ACC112 (cell line): ENCODE measurements at regions not wholly inside any gene's neighbourhood (a gene's known extent, or its start where the extent isn't known, plus 50 kb on each side); places are given as distances from the start of the nearest gene placed in this dataset.

Experiments used
- H2AFZ ChIP-seq: fragments of 200-600 bp; sonication (generic); one replicate; pipeline ENCODE4 v1.6.0; 2017; ENCODE audit warnings: antibody characterized with exemption, low read length; ENCODE audit not compliant: unreplicated experiment
- H3K27ac ChIP-seq: fragments of 200-600 bp; sonication (generic); 2 replicates; pipeline ENCODE4 v1.5.1; 2014; ENCODE audit warnings: low read depth, mild to moderate bottlenecking, antibody characterized with exemption, low read length, moderate library complexity
- H3K27me3 ChIP-seq: fragments of 200-600 bp; sonication (generic); 2 replicates; pipeline ENCODE4 v1.6.1; 2014; ENCODE audit warnings: mild to moderate bottlenecking, antibody characterized with exemption, low read length, moderate library complexity, mixed read lengths; ENCODE audit not compliant: insufficient read depth
- H3K36me3 ChIP-seq: fragments of 200-600 bp; sonication (generic); 2 replicates; pipeline ENCODE4 v1.6.1; 2016; ENCODE audit warnings: mild to moderate bottlenecking, antibody characterized with exemption, low read length, moderate library complexity, mixed read lengths; ENCODE audit not compliant: insufficient read depth
- H3K4me1 ChIP-seq: fragments of 200-600 bp; sonication (generic); one replicate; pipeline ENCODE4 v1.6.1; 2016; ENCODE audit warnings: low read length, mixed read lengths; ENCODE audit not compliant: insufficient read depth, unreplicated experiment, control insufficient read depth
- H3K4me3 ChIP-seq: fragments of 200-600 bp; sonication (generic); 2 replicates; pipeline ENCODE4 v1.5.1; 2014; ENCODE audit warnings: mild to moderate bottlenecking, low read depth, low read length
- H3K79me2 ChIP-seq: fragments of 200-600 bp; sonication (generic); one replicate; pipeline ENCODE4 v1.6.0; 2016; ENCODE audit warnings: low read length; ENCODE audit not compliant: control insufficient read depth, unreplicated experiment, insufficient read depth

DNA sequence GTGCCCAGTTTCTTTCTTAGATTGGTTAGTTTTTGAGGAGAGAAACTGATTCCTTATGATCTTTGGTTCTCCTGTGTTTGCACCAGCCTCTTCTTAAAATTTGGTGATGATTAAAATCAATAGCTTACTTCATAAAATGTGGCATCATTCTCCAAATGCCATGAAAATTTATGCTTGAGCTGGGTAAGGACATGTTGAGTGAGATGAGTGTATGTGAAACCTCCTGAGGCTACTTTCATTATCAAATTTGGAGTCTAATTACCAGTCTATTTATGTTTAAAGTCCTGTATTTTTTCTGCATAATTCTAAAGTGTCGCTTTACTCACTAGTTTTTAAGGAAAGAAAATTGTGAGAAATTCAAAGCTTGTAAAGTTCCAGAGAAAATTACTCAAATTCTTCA is 102.1 kb downstream of the DIPK2A start:
- no peak overlapping the region for H2AFZ ChIP-seq
- H3K27ac ChIP-seq = no peak overlapping the region
- no peaks in the 10 kb centered on the region for H3K36me3 ChIP-seq
- H3K27me3 ChIP-seq = no peaks in the 10 kb centered on the region
- no peaks in the 10 kb centered on the region for H3K79me2 ChIP-seq
- no peak overlapping the region for H3K4me3 ChIP-seq
- H3K4me1 ChIP-seq = peaks cover 5% of the 10 kb centered on the region

DNA sequence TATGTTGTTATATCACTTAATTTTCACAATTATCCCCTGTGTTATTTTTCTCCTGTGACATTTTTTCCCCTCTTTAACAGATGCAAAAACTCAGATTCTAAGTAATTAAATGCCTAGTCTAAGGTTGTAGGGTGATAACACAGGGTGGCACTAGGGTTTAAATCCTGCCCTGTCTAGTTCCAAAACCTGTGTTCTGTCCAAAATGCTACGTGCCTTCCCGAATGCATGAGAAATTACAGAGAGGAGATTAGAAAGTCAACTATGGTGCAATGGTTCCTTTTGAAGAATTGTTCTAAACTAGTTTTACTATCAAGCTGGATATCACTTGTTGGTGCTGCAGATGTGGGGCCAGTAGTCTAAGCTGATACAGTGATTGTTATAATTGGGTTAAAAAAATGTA is 108.0 kb downstream of the DIPK2A start:
- H3K27ac ChIP-seq = no peak overlapping the region
- no peak overlapping the region for H3K4me3 ChIP-seq
- H3K27me3 ChIP-seq = no peaks in the 10 kb centered on the region
- H3K4me1 ChIP-seq = no peaks in the 10 kb centered on the region
- H2AFZ ChIP-seq = no peak overlapping the region
- H3K36me3 ChIP-seq = no peaks in the 10 kb centered on the region
- no peaks in the 10 kb centered on the region for H3K79me2 ChIP-seq

DNA sequence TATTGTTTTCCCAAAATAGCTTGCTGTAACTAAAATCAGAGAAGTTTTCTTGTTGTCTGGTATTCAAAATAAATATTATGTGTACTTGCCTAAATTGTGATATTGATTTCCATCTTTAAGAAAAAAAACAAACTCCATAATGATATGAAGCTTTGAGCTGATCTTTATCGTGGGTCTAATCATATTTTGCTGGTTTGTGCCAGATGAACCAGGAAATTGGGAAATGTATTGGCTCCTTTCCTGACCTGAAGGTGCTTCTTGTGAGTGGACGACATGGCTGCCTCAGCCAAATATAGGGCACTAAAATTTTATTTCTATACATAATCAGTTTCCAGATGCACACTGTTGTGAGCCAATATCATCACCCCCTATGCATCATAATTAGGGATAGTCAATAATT is 113.3 kb downstream of the DIPK2A start:
- Histone ChIP-seq H3K27me3 (no peaks in the 10 kb centered on the region), H3K4me1 (peaks cover 5% of the 10 kb centered on the region), H3K27ac (no peak overlapping the region), H3K79me2 (no peaks in the 10 kb centered on the region), H2AFZ (no peak overlapping the region), H3K4me3 (no peak overlapping the region), H3K36me3 (no peaks in the 10 kb centered on the region)

DNA sequence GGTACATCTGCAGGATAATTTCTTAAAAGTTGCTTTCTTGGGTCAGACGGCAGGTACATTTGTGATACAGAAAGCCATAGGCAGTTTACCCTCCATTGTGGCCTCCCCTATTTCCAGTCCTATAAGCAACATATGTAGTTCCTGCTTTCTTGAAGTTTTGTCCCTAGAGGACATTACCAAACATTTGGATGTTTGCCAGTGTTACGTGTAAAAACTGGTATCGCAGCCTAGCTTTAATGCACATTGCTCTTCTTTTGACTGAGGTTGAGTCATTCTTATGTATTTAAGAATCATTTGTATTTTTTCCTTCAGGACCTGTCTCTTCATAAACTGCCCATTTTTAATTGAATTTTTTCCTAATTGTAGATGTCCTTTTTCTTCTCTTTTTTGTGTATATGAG is 114.3 kb downstream of the DIPK2A start:
- Histone ChIP-seq H2AFZ (no peak overlapping the region), H3K27ac (no peak overlapping the region), H3K4me3 (no peak overlapping the region), H3K27me3 (no peaks in the 10 kb centered on the region), H3K36me3 (no peaks in the 10 kb centered on the region), H3K79me2 (no peaks in the 10 kb centered on the region), H3K4me1 (peaks cover 5% of the 10 kb centered on the region)

DNA sequence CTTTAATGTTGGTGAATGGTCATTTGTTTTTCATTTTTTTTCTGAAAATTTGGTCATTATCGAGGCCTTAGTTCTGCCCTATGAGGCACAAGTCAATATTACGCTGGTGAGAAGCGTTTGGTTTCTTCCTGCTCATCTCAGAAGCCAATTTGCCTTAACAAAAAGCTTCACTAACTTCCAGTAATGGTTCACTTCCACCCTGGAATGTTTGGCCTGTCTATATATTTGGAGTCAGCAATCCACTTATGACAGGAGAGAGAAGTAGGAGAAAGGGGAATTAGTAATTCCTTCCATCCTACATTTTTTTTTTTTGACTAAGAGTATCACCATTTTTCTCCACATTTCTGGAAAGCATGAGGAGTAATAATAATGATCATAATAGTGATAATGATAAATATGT is 124.4 kb downstream of the DIPK2A start:
- H3K79me2 ChIP-seq = no peaks in the 10 kb centered on the region
- H3K27me3 ChIP-seq = no peaks in the 10 kb centered on the region
- H3K4me1 ChIP-seq = no peaks in the 10 kb centered on the region
- H3K4me3 ChIP-seq = no peak overlapping the region
- H3K36me3 ChIP-seq = no peaks in the 10 kb centered on the region
- H3K27ac ChIP-seq = no peak overlapping the region
- H2AFZ ChIP-seq = no peak overlapping the region

DNA sequence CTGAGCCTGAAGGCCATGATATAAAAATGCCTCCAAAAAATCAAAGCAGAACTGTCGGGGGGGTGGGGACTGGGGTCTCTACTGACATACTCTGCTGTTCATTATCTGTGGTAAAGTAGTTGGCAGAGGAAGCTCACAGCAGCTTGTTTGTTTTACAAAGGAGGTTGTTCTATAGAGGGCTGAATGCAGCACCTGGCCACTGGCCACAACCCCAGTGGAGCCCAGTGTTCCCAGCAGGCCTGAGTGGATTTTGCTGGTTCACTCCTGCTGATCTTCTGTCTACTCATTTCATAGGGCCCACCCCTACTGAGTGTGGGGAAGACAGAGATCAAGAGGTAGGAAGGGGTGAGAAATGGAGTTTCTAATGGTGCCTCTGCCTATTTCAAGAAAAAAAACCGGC is 125.5 kb downstream of the DIPK2A start:
- Histone ChIP-seq H3K4me1 (no peaks in the 10 kb centered on the region), H3K27ac (no peak overlapping the region), H3K36me3 (no peaks in the 10 kb centered on the region), H2AFZ (no peak overlapping the region), H3K79me2 (no peaks in the 10 kb centered on the region), H3K4me3 (no peak overlapping the region), H3K27me3 (no peaks in the 10 kb centered on the region)

DNA sequence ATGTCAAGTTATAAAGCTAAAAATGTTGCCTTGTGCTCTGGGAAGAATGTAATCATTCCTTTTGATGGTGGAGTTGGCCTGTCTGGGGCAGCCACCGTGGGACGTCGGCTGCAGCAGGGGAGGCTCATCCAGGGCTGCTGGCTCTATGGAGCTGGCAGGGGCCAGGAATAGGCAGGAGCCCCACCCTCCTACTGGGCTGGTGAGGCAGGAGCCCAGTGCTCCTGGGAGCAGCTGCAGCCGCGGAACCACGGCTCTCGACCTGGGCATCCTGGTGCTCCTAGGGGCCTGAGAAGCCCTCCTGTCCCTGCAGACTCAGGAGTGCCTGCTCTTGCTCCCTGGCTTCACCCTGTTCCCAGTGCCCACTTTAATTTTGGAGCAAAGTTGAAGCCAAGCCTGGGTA is 127.1 kb downstream of the DIPK2A start:
- Histone ChIP-seq H3K27ac (no peak overlapping the region), H3K27me3 (no peaks in the 10 kb centered on the region), H3K36me3 (no peaks in the 10 kb centered on the region), H2AFZ (no peak overlapping the region), H3K79me2 (no peaks in the 10 kb centered on the region), H3K4me3 (no peak overlapping the region), H3K4me1 (no peaks in the 10 kb centered on the region)

DNA sequence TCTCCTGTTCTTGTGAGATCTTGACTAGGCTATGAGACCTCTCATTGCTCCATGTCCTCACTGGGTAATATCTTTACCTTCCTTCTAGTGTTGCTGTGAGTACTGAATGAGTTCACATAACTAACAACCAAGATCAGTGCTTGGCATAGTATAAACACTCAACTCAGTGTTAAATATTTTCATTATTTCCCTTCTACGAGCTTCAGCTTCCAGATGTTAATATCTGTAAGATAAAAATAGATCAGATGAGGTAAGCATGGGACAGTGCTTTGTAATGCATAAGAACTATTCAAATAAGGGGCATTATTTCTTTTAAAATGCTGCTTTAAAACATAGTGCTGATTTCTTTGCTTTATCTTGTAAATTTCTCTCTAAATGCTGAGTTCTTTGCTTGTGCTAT is 130.8 kb downstream of the DIPK2A start:
- Histone ChIP-seq H3K4me3 (no peak overlapping the region), H3K27me3 (no peaks in the 10 kb centered on the region), H3K36me3 (no peaks in the 10 kb centered on the region), H2AFZ (no peak overlapping the region), H3K4me1 (no peaks in the 10 kb centered on the region), H3K27ac (no peak overlapping the region), H3K79me2 (no peaks in the 10 kb centered on the region)

DNA sequence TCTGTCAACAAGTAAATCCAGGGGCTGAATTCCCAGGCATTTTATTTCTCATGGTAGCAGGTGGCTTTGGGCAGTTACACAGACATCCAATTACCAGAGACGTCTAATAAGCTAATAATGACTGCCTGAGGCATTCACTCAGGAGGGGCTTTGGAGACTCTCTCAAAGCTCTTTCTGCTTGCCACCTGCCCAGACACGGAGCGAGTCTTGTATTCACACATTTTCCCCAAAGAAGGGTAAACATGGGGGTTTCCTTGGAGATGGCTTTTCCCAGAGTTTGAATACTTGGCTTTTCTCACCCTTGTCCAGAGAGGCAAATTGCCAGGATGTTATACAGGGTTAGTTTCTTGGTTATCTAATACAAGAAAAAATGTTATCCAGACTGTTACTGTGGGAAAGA is 132.6 kb downstream of the DIPK2A start:
- Histone ChIP-seq H3K27ac (no peak overlapping the region), H3K4me1 (no peaks in the 10 kb centered on the region), H2AFZ (no peak overlapping the region)

DNA sequence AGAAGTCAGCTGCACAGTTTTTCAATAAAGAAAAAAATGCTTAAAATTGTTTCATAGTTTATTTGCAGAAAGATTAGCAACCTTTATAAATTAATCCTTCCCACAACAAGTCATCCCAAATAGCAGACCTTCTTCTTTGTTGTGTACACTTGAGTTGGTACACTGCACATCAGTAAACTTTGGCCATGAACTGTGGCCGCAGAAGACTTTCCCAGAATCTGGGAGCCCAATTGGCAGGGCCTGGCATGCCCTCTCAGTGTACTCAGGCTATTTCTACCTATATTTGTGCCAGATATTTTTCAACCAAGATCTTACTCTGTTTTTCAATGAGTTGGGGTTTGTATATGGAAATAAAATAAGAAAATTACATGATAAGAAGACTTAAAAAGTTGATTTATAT is 133.1 kb downstream of the DIPK2A start:
- Histone ChIP-seq H2AFZ (no peak overlapping the region), H3K36me3 (no peaks in the 10 kb centered on the region), H3K27me3 (no peaks in the 10 kb centered on the region), H3K4me1 (no peaks in the 10 kb centered on the region), H3K27ac (no peak overlapping the region), H3K4me3 (no peak overlapping the region), H3K79me2 (no peaks in the 10 kb centered on the region)

More for the DNA sequence above, 132.6 kb downstream of the DIPK2A start:
- Histone ChIP-seq H3K79me2 (no peaks in the 10 kb centered on the region), H3K36me3 (no peaks in the 10 kb centered on the region), H3K27me3 (no peaks in the 10 kb centered on the region), H3K4me3 (no peak overlapping the region)

DNA sequence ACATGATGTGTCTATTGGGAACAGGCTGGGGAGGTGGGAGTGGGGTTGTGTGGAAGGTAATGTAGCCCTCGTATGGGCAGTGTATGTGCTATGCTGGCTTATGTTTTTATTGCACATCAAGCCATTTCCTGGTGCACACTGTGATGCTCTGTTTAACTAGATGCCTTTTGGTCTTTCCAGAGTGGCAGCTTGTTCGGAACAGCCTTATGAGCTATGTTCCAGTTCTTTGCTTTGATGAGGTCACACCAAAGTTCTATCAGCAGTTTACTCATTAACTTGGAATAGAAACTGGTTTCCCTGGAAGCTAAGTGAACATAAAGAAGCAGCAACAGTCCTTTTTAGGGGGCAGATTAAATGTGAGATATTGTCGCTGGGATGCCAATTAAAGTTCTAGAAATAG is 133.9 kb downstream of the DIPK2A start:
- Histone ChIP-seq H3K36me3 (no peaks in the 10 kb centered on the region), H2AFZ (no peak overlapping the region), H3K79me2 (no peaks in the 10 kb centered on the region), H3K27me3 (no peaks in the 10 kb centered on the region), H3K4me1 (no peaks in the 10 kb centered on the region), H3K4me3 (no peak overlapping the region), H3K27ac (no peak overlapping the region)

DNA sequence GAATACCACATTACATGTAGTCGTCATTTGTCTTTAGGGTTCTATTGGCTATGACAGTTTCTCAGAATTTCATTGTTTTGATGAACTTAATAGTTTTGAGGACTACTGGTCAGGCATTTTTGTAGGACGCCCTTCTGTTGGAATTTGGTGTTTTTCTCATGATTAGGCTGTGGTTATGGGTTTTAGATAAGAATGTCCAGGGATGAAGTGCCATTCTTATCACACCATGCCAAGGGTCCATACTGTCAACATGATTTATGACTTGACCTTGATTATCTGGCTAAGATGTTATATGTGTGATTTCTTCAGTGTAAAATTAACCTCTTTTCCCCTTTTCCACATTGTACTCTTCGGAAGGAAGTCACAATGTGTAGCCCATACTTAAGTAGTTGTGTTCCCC is 135.3 kb downstream of the DIPK2A start:
- Histone ChIP-seq H2AFZ (no peak overlapping the region), H3K79me2 (no peaks in the 10 kb centered on the region), H3K27me3 (no peaks in the 10 kb centered on the region), H3K4me1 (no peaks in the 10 kb centered on the region), H3K4me3 (no peak overlapping the region), H3K27ac (no peak overlapping the region), H3K36me3 (no peaks in the 10 kb centered on the region)
